Gastrocnemius medialis (tissue), 4 donors: ENCODE measurements at regions not wholly inside any gene's neighbourhood (a gene's known extent, or its start where the extent isn't known, plus 50 kb on each side); places are given as distances from the start of the nearest gene placed in this dataset.

ENCODE experiments used
- POLR2A ChIP-seq, 2 donors: fragments of 450-650 bp; IDR thresholded peaks; one replicate each; pipeline ENCODE4 v1.6.1; 2017; ENCODE audit warnings: antibody characterized with exemption in 2 of 2, mild to moderate bottlenecking in 2 of 2, moderate library complexity in 2 of 2
- TF ChIP-seq, protein P1 (sequence below), 5 experiments: fragments of 450-650 bp in 3 of 5; fragments of 200-600 bp in 2 of 5; sonication (generic) in 2 of 5; IDR thresholded peaks in 4 of 5; conservative IDR thresholded peaks in 1 of 5; 1 replicate in 4 of 5; 2 replicates in 1 of 5; pipeline ENCODE4 v1.5.1; 2016 to 2019; ENCODE audit warnings: antibody characterized with exemption in 5 of 5, mild to moderate bottlenecking in 3 of 5, moderate library complexity in 3 of 5

- TF ChIP-seq, protein P1, sequence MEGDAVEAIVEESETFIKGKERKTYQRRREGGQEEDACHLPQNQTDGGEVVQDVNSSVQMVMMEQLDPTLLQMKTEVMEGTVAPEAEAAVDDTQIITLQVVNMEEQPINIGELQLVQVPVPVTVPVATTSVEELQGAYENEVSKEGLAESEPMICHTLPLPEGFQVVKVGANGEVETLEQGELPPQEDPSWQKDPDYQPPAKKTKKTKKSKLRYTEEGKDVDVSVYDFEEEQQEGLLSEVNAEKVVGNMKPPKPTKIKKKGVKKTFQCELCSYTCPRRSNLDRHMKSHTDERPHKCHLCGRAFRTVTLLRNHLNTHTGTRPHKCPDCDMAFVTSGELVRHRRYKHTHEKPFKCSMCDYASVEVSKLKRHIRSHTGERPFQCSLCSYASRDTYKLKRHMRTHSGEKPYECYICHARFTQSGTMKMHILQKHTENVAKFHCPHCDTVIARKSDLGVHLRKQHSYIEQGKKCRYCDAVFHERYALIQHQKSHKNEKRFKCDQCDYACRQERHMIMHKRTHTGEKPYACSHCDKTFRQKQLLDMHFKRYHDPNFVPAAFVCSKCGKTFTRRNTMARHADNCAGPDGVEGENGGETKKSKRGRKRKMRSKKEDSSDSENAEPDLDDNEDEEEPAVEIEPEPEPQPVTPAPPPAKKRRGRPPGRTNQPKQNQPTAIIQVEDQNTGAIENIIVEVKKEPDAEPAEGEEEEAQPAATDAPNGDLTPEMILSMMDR (IDR thresholded peaks at IDR 0.05 in 4 of 5, conservative IDR thresholded peaks at IDR 0.05 in 1 of 5) = no peak
- TF ChIP-seq POLR2A (IDR thresholded peaks at IDR 0.05) = no peak
These were observed 162.8 kb downstream of the IRF8 start for GRCh38 chr16:86061721-86062120.
